ENCODE measurements at regions not wholly inside any gene's neighbourhood (a gene's known extent, or its start where the extent isn't known, plus 50 kb on each side); places are given as distances from the start of the nearest gene placed in this dataset.

DNA sequence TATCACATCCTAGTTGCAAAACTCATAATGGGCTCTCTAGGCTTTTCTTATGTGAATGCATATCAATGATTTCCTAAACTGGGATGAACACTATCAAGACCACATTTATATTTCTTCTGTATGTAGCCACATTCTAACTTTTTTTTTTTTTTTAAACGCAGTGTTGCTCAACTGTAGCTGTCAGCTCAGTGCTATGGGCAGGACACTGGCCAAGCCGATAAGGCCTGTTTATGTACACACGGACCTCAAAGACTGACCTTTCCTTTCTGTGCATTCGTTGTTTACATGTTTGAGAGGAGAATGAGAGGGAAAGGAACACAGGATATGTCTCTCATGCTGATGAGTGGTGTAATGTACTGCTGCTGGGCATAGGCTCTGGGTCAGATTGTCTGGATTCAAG lies 75.1 kb upstream of the B3GAT2 start:
- no peak overlapping the region for H3K4me3 ChIP-seq (replicated peaks; ENCODE audit: low read depth, low read length)
- peak; percentile 54 for DNase-seq (ENCODE audit: low read depth)
- TF ChIP-seq, protein P1, sequence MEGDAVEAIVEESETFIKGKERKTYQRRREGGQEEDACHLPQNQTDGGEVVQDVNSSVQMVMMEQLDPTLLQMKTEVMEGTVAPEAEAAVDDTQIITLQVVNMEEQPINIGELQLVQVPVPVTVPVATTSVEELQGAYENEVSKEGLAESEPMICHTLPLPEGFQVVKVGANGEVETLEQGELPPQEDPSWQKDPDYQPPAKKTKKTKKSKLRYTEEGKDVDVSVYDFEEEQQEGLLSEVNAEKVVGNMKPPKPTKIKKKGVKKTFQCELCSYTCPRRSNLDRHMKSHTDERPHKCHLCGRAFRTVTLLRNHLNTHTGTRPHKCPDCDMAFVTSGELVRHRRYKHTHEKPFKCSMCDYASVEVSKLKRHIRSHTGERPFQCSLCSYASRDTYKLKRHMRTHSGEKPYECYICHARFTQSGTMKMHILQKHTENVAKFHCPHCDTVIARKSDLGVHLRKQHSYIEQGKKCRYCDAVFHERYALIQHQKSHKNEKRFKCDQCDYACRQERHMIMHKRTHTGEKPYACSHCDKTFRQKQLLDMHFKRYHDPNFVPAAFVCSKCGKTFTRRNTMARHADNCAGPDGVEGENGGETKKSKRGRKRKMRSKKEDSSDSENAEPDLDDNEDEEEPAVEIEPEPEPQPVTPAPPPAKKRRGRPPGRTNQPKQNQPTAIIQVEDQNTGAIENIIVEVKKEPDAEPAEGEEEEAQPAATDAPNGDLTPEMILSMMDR (IDR thresholded peaks at IDR 0.05; ENCODE audit: low read length, missing control alignments): no peak

DNA sequence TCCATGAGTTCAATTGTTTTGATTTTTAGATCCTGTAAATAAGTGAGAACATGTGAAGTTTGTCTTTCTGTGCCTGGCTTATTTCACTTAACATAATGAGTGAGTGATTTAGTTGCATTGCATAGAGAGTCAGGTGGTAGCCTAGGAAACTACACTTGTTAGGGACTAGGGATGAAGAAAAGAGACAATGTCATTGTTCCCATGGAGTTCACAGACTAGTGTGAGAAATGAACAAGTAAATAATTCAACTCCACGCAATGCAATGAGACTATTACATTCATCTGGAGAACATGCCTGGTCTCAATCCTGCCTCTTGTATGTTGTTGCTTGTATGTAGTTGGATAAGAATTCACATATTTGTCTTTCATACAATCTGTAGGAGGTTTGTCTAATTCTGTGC lies 76.3 kb upstream of the B3GAT2 start:
- TF ChIP-seq, protein P1 (IDR thresholded peaks at IDR 0.05; ENCODE audit: low read length, missing control alignments): no peak
- no peak for DNase-seq (ENCODE audit: low read depth)
- H3K4me3 ChIP-seq (replicated peaks; ENCODE audit: low read depth, low read length): no peak overlapping the region

- TF ChIP-seq, protein P1 (IDR thresholded peaks at IDR 0.05; ENCODE audit: low read length, missing control alignments): no peak
- H3K4me3 ChIP-seq (replicated peaks; ENCODE audit: low read depth, low read length): no peak overlapping the region
- no peak for DNase-seq (ENCODE audit: low read depth)
Observed at GRCh38 chr6:71033890-71034289, 77.0 kb upstream of the B3GAT2 start.

- no peak for DNase-seq (ENCODE audit: low read depth)
- TF ChIP-seq, protein P1 (IDR thresholded peaks at IDR 0.05; ENCODE audit: low read length, missing control alignments): no peak
- H3K4me3 ChIP-seq (replicated peaks; ENCODE audit: low read depth, low read length): no peak overlapping the region
Observed at GRCh38 chr6:71034563-71035345, 77.9 kb upstream of the B3GAT2 start.

DNA sequence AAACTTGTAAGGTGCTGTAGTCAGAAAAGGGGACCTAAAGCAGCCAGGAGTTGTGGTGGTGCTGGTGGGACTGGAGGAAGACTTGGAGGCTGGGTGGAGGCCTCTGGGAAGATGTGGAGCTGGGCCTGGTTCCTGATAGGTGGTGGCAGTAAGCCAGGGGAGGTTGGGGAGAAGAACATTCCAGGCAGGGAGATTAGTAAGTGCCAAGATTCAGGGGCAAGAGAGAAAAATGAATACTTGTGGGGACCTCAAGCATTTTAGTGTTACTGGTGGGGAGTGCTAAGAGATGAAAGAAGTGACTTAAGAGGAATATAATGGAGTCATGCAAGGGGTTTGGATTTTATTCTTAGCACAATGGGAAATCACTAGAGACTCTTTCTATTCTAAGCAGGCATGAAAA lies 79.0 kb upstream of the B3GAT2 start:
- no peak overlapping the region for H3K4me3 ChIP-seq (replicated peaks; ENCODE audit: low read depth, low read length)
- TF ChIP-seq, protein P1 (IDR thresholded peaks at IDR 0.05; ENCODE audit: low read length, missing control alignments): no peak

DNA sequence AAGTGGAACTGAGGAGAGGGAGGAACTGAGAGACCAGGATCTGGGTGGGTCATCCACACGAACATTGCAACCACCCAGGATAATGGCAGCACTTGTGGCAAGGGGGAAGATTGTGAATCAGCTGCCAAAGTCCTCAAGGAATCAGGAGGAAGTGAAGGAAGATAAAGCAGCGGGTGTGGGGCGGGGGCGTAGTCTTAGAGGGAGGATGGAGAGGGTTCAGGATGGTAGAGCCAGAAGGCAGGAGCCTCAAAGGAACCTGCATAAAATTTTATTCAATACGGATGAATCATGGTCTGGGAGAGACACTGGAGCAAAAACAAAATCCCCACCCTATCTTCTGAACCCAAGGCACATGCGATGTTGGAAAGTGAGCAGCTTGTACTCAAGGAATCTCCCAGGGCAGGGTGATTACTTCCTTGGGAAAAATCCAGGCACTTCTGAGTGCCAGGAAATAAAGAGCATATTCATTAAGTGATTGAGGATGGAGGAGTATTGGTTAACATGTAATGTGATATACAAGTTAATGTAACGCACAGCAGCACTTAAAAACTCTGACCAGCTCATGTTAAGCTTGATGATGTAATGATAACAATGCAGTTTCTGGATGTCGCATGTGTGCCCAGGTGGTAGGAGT lies 82.0 kb upstream of the B3GAT2 start:
- DNase-seq (ENCODE audit: low read depth): no peak

More for the DNA sequence above, 79.0 kb upstream of the B3GAT2 start:
- DNase-seq (ENCODE audit: low read depth): peak; percentile 31

More for the DNA sequence above, 82.0 kb upstream of the B3GAT2 start:
- no peak overlapping the region for H3K4me3 ChIP-seq (replicated peaks; ENCODE audit: low read depth, low read length)
- TF ChIP-seq, protein P1 (IDR thresholded peaks at IDR 0.05; ENCODE audit: low read length, missing control alignments): no peak

Data from fibroblast of pulmonary artery (primary cell).